ENCODE measurements at regions not wholly inside any gene's neighbourhood (a gene's known extent, or its start where the extent isn't known, plus 50 kb on each side); places are given as distances from the start of the nearest gene placed in this dataset.
"Not testable (repeated sequence)": the region's sequence is repeated elsewhere in the genome, so short reads cannot be mapped to it uniquely, and the experiment has no call there.

DNA sequence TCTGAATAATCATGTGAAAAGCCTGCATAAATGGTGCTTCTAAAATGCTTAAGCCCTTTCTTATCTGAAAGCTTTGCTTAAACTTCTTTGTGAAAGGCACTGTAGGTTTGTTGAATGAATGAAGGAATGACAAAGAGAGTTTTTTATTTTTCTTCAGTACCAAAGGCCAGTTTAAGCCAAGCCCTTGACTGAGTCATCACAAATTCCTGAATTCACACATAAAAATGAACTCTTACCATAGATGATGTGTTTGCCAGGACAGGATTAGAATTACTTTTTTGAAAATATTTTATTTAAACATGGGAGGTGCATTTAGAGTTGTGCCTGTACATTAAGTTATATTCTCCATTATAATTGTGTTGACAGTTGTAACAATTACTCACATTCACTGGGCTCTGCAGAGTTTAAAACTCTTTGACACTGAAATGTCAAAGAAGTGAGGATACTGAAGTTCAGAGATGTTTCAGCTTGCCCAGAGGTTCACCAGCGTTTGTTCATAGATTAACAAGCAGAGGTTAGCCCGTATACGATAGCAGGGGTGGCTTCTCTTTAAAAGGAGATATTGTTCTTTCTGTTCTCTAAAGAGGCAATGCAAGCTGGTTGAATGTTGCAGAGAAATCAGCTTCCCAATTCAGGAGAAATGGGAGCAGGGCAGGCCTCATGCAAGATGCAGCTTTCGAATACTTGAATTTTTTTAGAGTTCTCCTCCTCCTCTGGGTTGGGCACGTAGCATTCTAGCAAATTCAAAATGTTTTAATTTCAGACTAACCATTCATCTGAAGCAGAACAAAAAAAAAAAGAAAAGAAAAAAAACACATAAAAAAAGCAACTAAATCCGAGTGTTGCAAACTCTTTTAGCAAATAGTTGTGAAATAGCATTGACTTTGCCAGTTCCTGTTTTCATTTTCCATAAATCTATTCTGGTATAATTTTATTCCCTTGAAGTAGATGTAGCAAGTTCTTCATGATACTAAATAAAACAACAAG, 358.7 kb upstream of the KLF4 start:
- DNase-seq: no peak

DNA sequence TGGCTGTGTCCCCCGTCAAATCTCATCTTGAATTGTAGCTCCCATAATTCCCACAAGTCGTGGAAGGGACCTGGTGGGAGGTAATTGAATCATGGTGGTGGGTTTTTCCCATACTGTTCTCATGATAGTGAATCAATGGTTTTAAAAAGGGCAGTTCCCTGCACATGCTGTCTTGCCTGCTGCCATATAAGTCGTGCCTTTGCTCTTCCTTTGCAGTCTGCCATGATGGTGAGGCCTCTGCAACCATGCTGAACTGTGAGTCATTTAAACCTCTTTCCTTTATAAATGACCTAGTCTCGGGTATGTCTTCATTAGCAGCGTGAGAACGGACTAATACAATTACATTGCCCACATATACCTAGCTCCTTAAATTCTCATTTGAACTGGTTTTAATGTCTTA, 353.0 kb upstream of the KLF4 start:
- no peak for DNase-seq

DNA sequence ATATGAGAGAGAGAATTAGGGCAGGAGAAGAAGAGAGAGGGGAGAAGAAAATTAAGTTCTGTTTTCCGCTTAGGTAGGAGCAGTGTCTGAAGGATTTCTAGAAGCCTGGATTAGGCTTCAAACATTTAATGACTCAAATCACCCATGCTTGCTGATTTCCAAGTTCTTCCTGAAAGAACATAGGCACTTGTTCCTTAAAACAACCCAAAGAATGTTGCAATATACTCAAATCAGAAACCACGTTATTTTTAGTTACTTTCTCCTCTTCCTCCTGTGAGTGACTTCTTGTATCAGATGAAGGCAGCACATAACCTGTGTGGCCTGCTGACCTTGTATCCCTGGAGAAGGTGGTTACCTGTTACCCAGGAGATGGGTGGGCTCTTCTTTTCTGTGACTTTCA, 351.5 kb upstream of the KLF4 start:
- no peak for DNase-seq

DNA sequence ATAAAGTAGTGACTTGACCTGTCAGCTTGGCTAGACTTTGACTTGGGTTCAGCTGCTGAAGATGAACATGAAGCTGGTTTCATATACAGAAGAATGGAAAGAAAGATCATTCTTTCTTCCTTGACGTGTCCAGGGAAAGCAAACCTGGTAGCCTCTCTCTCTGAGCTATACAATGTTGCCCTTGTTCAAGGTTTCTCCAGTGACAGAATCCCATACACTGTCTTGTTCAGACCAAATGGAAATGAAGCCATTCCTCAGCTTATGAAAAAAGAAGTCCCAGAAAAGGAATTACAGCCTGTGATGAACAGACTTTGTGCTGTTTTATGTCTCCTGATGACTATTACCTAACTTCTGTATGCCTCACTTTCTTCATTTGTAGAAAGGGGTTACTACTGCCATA, 349.8 kb upstream of the KLF4 start:
- no peak for DNase-seq

DNA sequence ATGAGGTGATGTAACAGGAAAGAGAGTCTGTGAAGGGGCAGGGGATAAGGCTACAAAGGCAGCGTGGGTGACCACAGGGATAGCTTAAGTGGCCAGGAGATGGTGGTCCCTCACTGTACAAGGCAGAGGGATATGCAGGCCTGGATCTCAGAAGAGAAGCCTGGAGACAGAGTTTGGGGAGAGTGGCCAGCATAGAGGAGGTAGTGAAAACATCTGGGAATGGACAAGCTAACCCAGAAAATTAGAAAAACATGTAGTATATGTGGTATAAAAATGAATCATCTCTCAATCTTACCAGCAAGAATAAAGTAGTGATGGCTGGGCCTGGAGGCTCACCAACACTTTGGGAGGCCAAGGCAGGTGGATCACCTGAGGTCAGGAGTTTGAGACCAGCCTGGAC, 349.2 kb upstream of the KLF4 start:
- DNase-seq: no peak

DNA sequence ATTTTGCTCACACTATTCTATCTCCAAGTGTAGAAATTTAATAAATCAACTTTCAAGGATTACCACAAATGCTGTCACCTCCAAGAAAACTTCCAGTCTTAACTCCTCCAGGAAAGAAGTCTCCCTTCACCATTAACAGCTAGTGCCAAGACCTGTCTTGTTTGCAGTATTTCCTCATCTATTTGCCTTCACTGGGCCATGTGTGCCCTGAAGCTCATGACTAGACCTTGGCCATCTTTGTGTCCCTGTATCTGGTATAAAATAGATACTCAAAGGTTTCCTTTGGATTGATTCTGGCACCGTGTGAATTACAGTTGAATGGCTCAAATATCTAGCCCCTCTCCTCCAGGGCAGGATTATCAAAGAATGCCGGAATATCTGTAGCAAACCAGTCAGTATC, 346.7 kb upstream of the KLF4 start:
- DNase-seq: no peak

DNA sequence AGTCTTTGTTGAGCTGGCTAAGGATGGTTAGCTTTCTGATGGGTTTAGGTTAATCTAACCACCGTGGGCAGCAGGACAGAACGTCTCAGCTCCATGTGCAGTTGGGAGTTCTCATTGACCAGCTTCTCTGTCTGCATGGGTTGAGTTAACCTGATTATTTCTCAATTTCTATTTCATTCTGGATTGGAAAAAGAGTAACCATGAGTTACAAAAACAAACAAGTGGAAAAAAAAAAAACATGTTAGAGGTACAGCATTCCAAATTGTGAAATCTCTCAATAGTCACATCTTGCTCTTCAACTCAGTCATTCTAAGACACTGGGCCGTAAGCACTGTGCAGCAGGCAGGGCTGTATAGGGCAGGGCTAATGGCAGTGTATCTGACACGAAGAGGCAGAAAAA, 343.7 kb upstream of the KLF4 start:
- no peak for DNase-seq

GRCh38 chr9:107832871-107833270, 343.3 kb upstream of the KLF4 start:
- DNase-seq: no peak

- no peak for DNase-seq
These were observed 340.9 kb upstream of the KLF4 start for GRCh38 chr9:107830479-107830878.

DNA sequence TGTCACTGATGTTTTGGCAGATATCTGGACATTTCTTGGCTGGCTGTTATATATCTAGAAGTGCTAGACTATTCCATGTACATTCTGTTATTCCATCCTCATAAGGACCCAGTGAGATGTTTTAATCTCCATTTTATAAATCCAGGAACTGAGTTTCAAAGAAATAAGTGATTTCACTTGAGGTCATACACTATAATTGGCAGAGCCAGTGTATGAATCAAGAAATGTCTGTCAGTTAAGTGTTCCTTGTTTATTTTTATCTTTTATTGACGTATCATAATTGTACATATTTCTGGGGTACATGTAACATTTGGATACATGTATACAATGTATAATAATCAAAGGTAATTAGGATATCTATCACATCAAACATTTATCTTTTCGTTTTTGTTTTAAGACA, 338.3 kb upstream of the KLF4 start:
- DNase-seq: no peak

GRCh38 chr9:107827304-107827703, 337.7 kb upstream of the KLF4 start:
- no peak for DNase-seq

GRCh38 chr9:107826688-107826983, 337.1 kb upstream of the KLF4 start:
- not testable (repeated sequence) for DNase-seq

GRCh38 chr9:107824556-107824955, 335.0 kb upstream of the KLF4 start:
- no peak for DNase-seq

GRCh38 chr9:107819772-107820565, 330.4 kb upstream of the KLF4 start:
- no peak for DNase-seq

DNA sequence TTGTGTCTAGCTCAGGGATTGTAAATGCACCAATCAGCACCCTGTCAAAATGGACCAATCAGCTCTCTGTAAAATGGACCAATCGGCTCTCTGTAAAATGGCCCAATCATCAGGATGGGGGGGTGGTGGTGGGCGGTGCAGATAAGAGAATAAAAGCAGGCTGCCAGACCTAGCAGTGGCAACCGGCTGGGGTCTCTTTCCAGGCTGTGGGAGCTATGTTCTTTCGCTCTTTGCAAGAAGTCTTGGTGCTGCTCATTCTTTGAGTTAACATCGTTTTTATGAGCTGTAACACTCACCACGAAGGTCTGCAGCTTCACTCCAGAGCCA, 328.9 kb upstream of the KLF4 start:
- not testable (repeated sequence) for DNase-seq

- DNase-seq: not testable (repeated sequence)
These were observed 328.3 kb upstream of the KLF4 start for GRCh38 chr9:107817595-107818502.

- DNase-seq: no peak
These were observed 327.0 kb upstream of the KLF4 start for GRCh38 chr9:107816561-107817021.

DNA sequence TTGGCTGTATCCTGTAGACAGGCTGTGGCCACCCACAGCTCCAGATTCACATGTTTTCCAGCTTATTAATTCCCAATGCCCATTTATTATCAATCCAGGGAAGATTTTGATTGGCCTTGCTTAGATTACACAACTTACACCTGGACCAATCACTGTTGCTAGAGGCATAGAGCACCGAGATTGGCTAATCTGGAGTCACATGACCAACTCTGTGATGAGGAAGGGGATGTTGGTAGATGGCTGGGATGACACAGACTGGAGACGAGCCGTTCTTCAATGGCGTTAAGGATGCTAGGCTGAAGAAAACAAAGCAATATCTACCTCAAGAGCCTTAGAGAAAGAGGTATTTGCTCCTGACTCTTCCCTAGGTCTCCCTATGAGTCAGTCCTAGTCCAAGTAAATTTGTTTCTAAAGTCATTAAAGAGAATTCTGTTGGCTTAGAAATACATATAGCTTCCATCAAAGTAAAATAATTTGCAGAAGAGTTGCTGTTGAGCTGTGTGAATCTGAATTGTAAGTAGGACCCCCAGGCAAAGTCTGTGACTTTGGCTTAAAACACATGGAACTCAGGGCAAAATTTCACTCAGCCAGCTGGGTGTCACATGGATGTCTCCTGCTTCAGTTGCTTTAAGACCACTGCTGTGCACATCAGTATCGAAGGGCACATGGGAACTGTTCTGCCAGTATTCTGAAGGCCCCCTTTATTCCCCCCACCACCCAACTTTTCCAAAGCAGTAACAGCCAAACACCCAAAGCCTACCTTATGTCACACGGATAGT, 326.4 kb upstream of the KLF4 start:
- no peak for DNase-seq

- DNase-seq: no peak
These were observed 323.7 kb upstream of the KLF4 start for GRCh38 chr9:107813287-107813686.

GRCh38 chr9:107810461-107810961, 320.9 kb upstream of the KLF4 start:
- DNase-seq: no peak

DNA sequence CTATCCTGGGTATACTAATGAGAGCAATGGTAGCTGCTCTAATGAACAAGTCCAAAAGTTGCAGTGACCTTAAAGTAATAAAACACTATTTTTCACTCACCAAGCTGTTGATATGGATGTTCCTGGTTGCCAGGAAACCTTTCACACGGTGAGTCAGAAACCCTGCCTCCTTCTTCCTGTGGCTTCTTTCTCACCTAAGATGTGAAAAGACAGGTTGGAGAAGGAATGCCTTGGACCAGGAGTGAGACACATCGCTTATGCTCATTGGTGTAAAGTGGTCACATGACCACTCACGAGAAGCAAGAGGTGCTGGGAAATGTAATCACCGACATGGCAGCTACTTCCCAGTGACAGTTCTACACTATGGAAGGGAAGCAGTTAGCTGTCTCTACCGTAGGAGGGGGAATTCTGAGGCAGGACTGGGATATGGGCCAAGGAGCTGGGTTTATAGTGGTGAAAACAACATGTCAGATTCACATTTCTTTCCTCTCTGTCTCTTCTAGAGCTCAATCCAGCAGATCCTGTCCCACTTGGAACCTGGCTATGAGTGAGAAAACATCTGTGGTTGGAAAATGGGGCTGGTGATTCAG, 320.4 kb upstream of the KLF4 start:
- DNase-seq: no peak

GRCh38 chr9:107807183-107807582, 317.6 kb upstream of the KLF4 start:
- DNase-seq: no peak
